ENCODE measurements at regions not wholly inside any gene's neighbourhood (a gene's known extent, or its start where the extent isn't known, plus 50 kb on each side); places are given as distances from the start of the nearest gene placed in this dataset.

GRCh38 chr18:28390022-28390421 is 213.1 kb upstream of the CDH2 start:
- TF ChIP-seq ZFX (IDR thresholded peaks at IDR 0.05) (no peak), CTCF (conservative IDR thresholded peaks at IDR 0.05) (no peak)

GRCh38 chr18:28382215-28382879 is 205.4 kb upstream of the CDH2 start:
- TF ChIP-seq ZFX (IDR thresholded peaks at IDR 0.05) = no peak
- no peak for TF ChIP-seq CTCF (conservative IDR thresholded peaks at IDR 0.05)
- H3K27ac ChIP-seq = no peak overlapping the region

More at GRCh38 chr18:28390022-28390421, 213.1 kb upstream of the CDH2 start:
- H3K27ac ChIP-seq = no peak overlapping the region

GRCh38 chr18:28372186-28372585 is 195.3 kb upstream of the CDH2 start:
- no peak overlapping the region for H3K27ac ChIP-seq
- TF ChIP-seq CTCF (conservative IDR thresholded peaks at IDR 0.05) = no peak
- TF ChIP-seq ZFX (IDR thresholded peaks at IDR 0.05) = no peak

GRCh38 chr18:28366676-28367075 is 189.7 kb upstream of the CDH2 start:
- no peak for TF ChIP-seq ZFX (IDR thresholded peaks at IDR 0.05)
- TF ChIP-seq CTCF (conservative IDR thresholded peaks at IDR 0.05) = no peak
- H3K27ac ChIP-seq = no peak overlapping the region

- TF ChIP-seq ZFX (IDR thresholded peaks at IDR 0.05) = no peak
- TF ChIP-seq CTCF (conservative IDR thresholded peaks at IDR 0.05) = no peak
- H3K27ac ChIP-seq = no peak overlapping the region
These were observed 188.5 kb upstream of the CDH2 start for GRCh38 chr18:28365411-28365831.

GRCh38 chr18:28363124-28363523 is 186.2 kb upstream of the CDH2 start:
- H3K27ac ChIP-seq = no peak overlapping the region
- TF ChIP-seq ZFX (IDR thresholded peaks at IDR 0.05) = no peak
- no peak for TF ChIP-seq CTCF (conservative IDR thresholded peaks at IDR 0.05)

- TF ChIP-seq CTCF (conservative IDR thresholded peaks at IDR 0.05) (no peak), ZFX (IDR thresholded peaks at IDR 0.05) (no peak)
- no peak overlapping the region for H3K27ac ChIP-seq
These were observed 182.2 kb upstream of the CDH2 start for GRCh38 chr18:28359176-28359575.
